CD4-positive, alpha-beta memory T cell (primary cell): ENCODE measurements at regions not wholly inside any gene's neighbourhood (a gene's known extent, or its start where the extent isn't known, plus 50 kb on each side); places are given as distances from the start of the nearest gene placed in this dataset.

Experiments
- CTCF ChIA-PET: fragments of 350-600 bp; sonication (Branson Sonifier 250); formaldehyde crosslinking; loops from one replicate; lab custom pipeline; 2021; ENCODE audit warnings: inconsistent platforms; ENCODE audit not compliant: partially characterized antibody; lab: Charles Lee
- POLR2A ChIA-PET: fragments of 350-600 bp; sonication (Branson Sonifier 250); formaldehyde crosslinking; loops from one replicate; lab custom pipeline; 2021; ENCODE audit not compliant: partially characterized antibody; lab: Charles Lee
- DNase-seq, 5 donors: peaks; one replicate each; pipeline versions ENCODE4 v3.0.0 to v3.0.0-alpha.2; 2020 to 2022; ENCODE audit warnings: mixed read lengths in 1 of 5
- H3K27ac ChIP-seq: one replicate; pipeline ENCODE4 v1.7.0; 2013; ENCODE audit warnings: low read depth, low read length
- H3K27me3 ChIP-seq: 2 replicates; pipeline ENCODE4 v1.7.0; 2013; ENCODE audit warnings: mild to moderate bottlenecking, low read length, moderate library complexity; ENCODE audit not compliant: insufficient read depth
- H3K36me3 ChIP-seq: 2 replicates; pipeline ENCODE4 v1.7.0; 2013; ENCODE audit warnings: mild to moderate bottlenecking, low read length, moderate library complexity; ENCODE audit not compliant: insufficient read depth
- H3K4me1 ChIP-seq: 2 replicates; pipeline ENCODE4 v1.7.0; 2013; ENCODE audit warnings: mild to moderate bottlenecking, low read length, moderate library complexity; ENCODE audit not compliant: insufficient read depth
- H3K4me3 ChIP-seq, 2 donors: one replicate each; pipeline ENCODE4 v1.7.0; 2013; ENCODE audit warnings: low read length in 2 of 2, mild to moderate bottlenecking in 1 of 2
- H3K9me3 ChIP-seq, 2 donors: one replicate each; pipeline ENCODE4 v1.7.0; 2013; ENCODE audit warnings: low read length in 2 of 2, control low read depth in 1 of 2; ENCODE audit not compliant: control insufficient read depth in 1 of 2
- H3K27ac Mint-ChIP-seq, 7 donors: one replicate each; pipeline ENCODE4 v1.8.0; 2020 to 2021; ENCODE audit warnings: mixed read lengths in 7 of 7, mild to moderate bottlenecking in 6 of 7, inconsistent platforms in 3 of 7, moderate library complexity in 3 of 7
- H3K27me3 Mint-ChIP-seq, 2 donors: one replicate each; pipeline ENCODE4 v1.8.0; 2020 to 2021; ENCODE audit warnings: mixed read lengths in 2 of 2
- H3K36me3 Mint-ChIP-seq, 2 donors: one replicate each; pipeline ENCODE4 v1.8.0; 2020 to 2021; ENCODE audit warnings: mixed read lengths in 2 of 2, inconsistent platforms in 1 of 2, mild to moderate bottlenecking in 1 of 2
- H3K4me1 Mint-ChIP-seq, 4 donors: one replicate each; pipeline ENCODE4 v1.8.0; 2020 to 2021; ENCODE audit warnings: mixed read lengths in 4 of 4, mild to moderate bottlenecking in 1 of 4
- H3K4me3 Mint-ChIP-seq, 8 donors: one replicate each; pipeline ENCODE4 v1.8.0; 2020 to 2021; ENCODE audit warnings: mixed read lengths in 8 of 8, mild to moderate bottlenecking in 7 of 8, moderate library complexity in 6 of 8, inconsistent platforms in 3 of 8
- H3K9me3 Mint-ChIP-seq, 8 donors: one replicate each; pipeline ENCODE4 v1.8.0; 2020 to 2021; ENCODE audit warnings: mixed read lengths in 8 of 8, mild to moderate bottlenecking in 5 of 8, inconsistent platforms in 3 of 8, moderate library complexity in 1 of 8
- intact Hi-C: fragments of 100-400 bp; cut with micrococcal nuclease; formaldehyde crosslinking; loops from one replicate; pipeline ENCODE4 v1.15.1; 2023

DNA sequence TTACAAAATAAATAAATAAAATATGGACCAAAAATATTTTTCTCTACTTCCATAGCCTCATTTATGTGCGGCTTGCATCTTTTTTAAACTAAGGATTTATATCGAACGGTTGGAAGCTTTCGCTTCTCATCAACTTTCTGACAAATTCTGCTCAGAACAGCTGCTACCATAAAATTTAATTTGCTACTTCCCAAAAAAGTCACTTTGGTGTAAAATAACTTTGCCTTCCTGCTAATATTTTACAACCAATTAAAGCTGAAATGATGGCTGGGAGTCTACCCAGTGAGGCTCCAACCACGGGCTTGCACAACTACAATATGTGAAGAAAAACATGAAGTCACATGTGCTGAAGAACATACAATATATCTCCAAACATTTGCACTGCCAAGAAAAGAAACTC lies 253.1 kb upstream of the NEBL start:
- no peak for DNase-seq
- peaks cover 0 to 2% (median 0%) of the 10 kb centered on the region in 8 donors for H3K9me3 Mint-ChIP-seq
- H3K4me3 ChIP-seq = no peak overlapping the region
- no peaks in the 10 kb centered on the region for H3K27me3 Mint-ChIP-seq
- intact Hi-C loops = no loop called here
- H3K4me1 ChIP-seq = no peaks in the 10 kb centered on the region
- CTCF ChIA-PET = interaction anchor here (1.2 kb wide), 1 partner anchor 9 kb away, joined by 3 read pairs; no protein-coding TSS in a partner anchor
- no peak overlapping the region for H3K4me3 Mint-ChIP-seq
- H3K27ac ChIP-seq = no peak overlapping the region
- no peaks in the 10 kb centered on the region for H3K9me3 ChIP-seq
- POLR2A ChIA-PET = no interaction called here
- no peaks in the 10 kb centered on the region for H3K27me3 ChIP-seq
- no peaks in the 10 kb centered on the region for H3K36me3 Mint-ChIP-seq
- no peaks in the 10 kb centered on the region for H3K36me3 ChIP-seq
- no peak overlapping the region for H3K27ac Mint-ChIP-seq
- H3K4me1 Mint-ChIP-seq = peaks cover 0 to 5% (median 3%) of the 10 kb centered on the region in 4 donors

DNA sequence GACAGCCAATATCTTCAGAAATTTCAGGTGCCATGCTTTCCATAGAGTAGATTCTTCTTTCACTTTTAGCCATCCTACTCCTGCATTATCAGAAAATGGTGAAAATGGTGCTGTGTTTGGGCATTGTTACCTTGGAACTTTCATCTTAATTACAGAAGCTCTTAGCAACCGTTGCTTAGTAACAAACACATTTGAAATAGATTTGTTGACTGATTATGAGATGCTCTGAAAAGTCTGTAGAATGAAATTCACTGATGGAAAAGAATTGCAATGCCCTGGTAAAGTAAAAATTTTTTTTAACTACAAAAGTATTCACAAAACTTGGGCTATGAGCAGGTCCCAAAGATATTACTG lies 249.3 kb upstream of the NEBL start:
- CTCF ChIA-PET = no interaction called here
- Histone ChIP-seq H3K27me3 (no peaks in the 10 kb centered on the region), H3K4me3 (no peak overlapping the region), H3K9me3 (no peaks in the 10 kb centered on the region), H3K4me1 (no peaks in the 10 kb centered on the region), H3K36me3 (no peaks in the 10 kb centered on the region), H3K27ac (no peak overlapping the region)
- Mint-ChIP-seq H3K9me3 (peaks cover 0 to 2% (median 0%) of the 10 kb centered on the region in 8 donors), H3K36me3 (no peaks in the 10 kb centered on the region), H3K4me1 (peaks cover 0 to 5% (median 3%) of the 10 kb centered on the region in 4 donors), H3K27me3 (no peaks in the 10 kb centered on the region), H3K27ac (no peak overlapping the region), H3K4me3 (no peak overlapping the region)
- intact Hi-C loops = no loop called here
- DNase-seq = no peak
- POLR2A ChIA-PET = no interaction called here

DNA sequence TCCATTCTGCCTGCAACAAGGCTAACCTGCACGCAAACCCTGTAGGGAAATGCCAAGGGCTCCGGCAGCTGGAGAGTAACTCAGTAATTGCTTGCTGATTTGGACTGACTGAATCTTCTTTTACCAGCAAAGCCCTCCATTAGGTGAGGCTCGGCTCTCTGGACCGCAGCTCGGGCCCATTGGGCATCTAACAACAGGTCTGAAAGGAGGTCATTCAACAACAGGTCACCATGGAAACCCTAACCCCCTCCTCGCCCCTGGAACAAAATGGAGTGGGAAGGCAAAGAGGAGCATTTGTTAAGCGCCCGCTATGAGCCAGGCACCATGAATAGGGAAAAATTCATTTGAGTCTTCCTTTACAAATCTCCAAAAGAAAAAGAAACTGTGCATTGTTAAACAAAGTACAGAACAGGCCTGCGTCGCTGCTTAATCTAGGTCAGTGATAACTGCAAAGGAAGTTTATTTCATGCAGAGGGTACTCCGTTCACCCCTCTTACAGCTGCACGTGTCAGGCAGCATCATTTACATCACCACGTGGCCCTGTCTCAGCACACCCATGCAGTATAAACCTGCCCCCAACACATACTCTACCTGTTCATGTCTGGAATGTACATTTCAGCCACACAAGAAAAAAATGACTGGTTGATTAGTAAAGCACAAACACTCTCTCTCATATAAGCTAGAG lies 248.8 kb upstream of the NEBL start:
- H3K4me1 ChIP-seq = no peaks in the 10 kb centered on the region
- no peaks in the 10 kb centered on the region for H3K27me3 Mint-ChIP-seq
- no peak overlapping the region for H3K27ac ChIP-seq
- H3K36me3 Mint-ChIP-seq = no peaks in the 10 kb centered on the region
- H3K4me1 Mint-ChIP-seq = peaks cover 0 to 5% (median 3%) of the 10 kb centered on the region in 4 donors
- H3K36me3 ChIP-seq = no peaks in the 10 kb centered on the region
- H3K4me3 ChIP-seq = no peak overlapping the region
- ChIA-PET CTCF (no interaction called here), POLR2A (no interaction called here)
- H3K9me3 ChIP-seq = no peaks in the 10 kb centered on the region
- peaks cover 0 to 2% (median 0%) of the 10 kb centered on the region in 8 donors for H3K9me3 Mint-ChIP-seq
- intact Hi-C loops = no loop called here
- no peaks in the 10 kb centered on the region for H3K27me3 ChIP-seq
- H3K27ac Mint-ChIP-seq = no peak overlapping the region
- DNase-seq = no peak
- H3K4me3 Mint-ChIP-seq = no peak overlapping the region

DNA sequence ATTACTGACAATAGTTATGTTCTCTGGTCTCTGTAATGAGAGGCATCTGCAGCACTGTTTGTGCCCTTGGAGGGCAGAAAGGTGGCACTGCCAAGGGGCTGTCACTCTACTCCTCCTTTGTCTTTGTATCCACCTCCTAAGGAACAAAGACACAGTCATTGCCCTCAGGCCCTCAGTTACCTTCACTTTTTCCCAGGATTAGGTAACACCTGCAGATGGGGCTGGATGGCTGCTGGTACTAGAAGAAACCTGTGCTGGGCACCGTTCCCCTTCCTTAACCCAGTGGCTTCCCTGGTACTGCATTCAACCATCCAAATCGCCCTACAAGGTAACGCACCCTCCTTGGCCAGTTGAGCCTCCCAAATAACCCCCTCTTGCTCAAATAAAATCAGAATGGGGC lies 246.9 kb upstream of the NEBL start:
- no peak overlapping the region for H3K4me3 ChIP-seq
- no peaks in the 10 kb centered on the region for H3K4me1 ChIP-seq
- H3K36me3 Mint-ChIP-seq = no peaks in the 10 kb centered on the region
- no peak overlapping the region for H3K4me3 Mint-ChIP-seq
- H3K27me3 Mint-ChIP-seq = peaks cover 1% of the 10 kb centered on the region in 2 donors
- intact Hi-C loops = no loop called here
- H3K27me3 ChIP-seq = no peaks in the 10 kb centered on the region
- H3K27ac Mint-ChIP-seq = no peak overlapping the region
- POLR2A ChIA-PET = no interaction called here
- DNase-seq = no peak
- H3K9me3 ChIP-seq = no peaks in the 10 kb centered on the region
- no peaks in the 10 kb centered on the region for H3K36me3 ChIP-seq
- H3K9me3 Mint-ChIP-seq = peaks cover 0 to 2% (median 0%) of the 10 kb centered on the region in 8 donors
- peaks cover 0 to 5% (median 3%) of the 10 kb centered on the region in 4 donors for H3K4me1 Mint-ChIP-seq
- H3K27ac ChIP-seq = no peak overlapping the region
- CTCF ChIA-PET = no interaction called here

DNA sequence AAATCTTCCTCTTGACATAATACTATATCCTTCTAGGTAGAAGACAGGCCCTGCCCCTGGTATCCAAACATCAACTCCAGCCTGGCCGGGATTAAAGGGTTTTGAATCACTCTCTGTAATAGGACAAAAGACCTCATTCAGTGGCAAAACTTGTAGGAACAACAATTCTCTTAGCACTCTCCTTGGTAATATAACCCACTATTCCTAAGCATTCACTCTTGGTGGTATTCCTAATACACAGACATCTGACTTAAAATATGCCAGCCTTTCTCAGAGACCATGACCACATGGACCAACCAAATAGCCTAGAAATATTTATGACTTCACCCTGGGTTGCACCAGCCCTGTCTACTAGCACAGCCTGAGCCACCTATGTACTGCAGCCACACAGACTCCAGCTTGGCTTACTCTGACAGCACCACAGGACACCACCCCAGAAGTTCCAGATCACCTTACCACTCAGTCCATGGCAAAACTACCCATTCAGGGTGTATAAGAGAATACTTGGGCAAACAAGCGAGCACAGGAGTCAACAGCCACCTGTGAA lies 244.9 kb upstream of the NEBL start:
- H3K27me3 ChIP-seq = no peaks in the 10 kb centered on the region
- POLR2A ChIA-PET = no interaction called here
- Mint-ChIP-seq H3K27me3 (peaks cover 2 to 3% of the 10 kb centered on the region in 2 donors), H3K9me3 (peaks cover 0 to 2% (median 0%) of the 10 kb centered on the region in 8 donors), H3K4me3 (no peak overlapping the region), H3K4me1 (peaks cover 0 to 5% (median 1%) of the 10 kb centered on the region in 4 donors), H3K27ac (peak overlapping the region in 1 of 7 donors; percentile 26), H3K36me3 (no peaks in the 10 kb centered on the region)
- H3K9me3 ChIP-seq = no peaks in the 10 kb centered on the region
- DNase-seq = no peak
- H3K36me3 ChIP-seq = no peaks in the 10 kb centered on the region
- no peak overlapping the region for H3K4me3 ChIP-seq
- intact Hi-C loops = no loop called here
- H3K4me1 ChIP-seq = no peaks in the 10 kb centered on the region
- H3K27ac ChIP-seq = no peak overlapping the region
- CTCF ChIA-PET = no interaction called here

DNA sequence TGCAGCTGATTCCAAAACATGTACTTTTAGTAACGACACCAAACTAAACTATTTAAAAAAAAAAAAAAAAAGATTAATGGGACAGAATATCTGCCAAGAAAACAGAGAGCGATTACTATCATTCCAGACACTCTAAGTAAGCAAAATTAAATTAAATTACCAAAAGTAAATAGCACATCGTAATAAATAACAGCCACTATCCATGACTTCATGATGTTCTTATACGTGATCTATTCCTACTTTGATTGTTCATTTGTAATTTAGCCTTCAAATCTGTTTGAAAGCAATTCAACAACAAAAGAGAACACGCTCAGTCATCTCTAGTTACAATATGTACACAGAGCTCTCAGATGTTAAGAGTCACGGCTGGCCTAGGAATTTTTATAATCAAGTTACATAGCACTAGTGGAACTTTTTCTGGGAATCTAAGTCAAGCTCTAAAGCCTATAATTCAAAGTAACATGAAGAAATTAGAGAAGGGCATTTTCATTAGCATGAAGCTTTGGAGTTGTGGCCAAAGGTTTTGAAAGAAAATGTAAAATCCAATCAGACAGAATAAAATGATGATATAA lies 241.7 kb upstream of the NEBL start:
- Mint-ChIP-seq H3K36me3 (no peaks in the 10 kb centered on the region), H3K27me3 (peaks cover 7% of the 10 kb centered on the region in 2 donors), H3K27ac (no peak overlapping the region), H3K4me1 (no peaks in the 10 kb centered on the region), H3K9me3 (peaks cover 0 to 2% (median 0%) of the 10 kb centered on the region in 8 donors), H3K4me3 (no peak overlapping the region)
- intact Hi-C loops = no loop called here
- DNase-seq = no peak
- no peaks in the 10 kb centered on the region for H3K36me3 ChIP-seq
- ChIA-PET POLR2A (no interaction called here), CTCF (no interaction called here)
- H3K4me1 ChIP-seq = no peaks in the 10 kb centered on the region
- H3K27ac ChIP-seq = no peak overlapping the region
- H3K4me3 ChIP-seq = no peak overlapping the region
- no peaks in the 10 kb centered on the region for H3K9me3 ChIP-seq
- H3K27me3 ChIP-seq = no peaks in the 10 kb centered on the region

DNA sequence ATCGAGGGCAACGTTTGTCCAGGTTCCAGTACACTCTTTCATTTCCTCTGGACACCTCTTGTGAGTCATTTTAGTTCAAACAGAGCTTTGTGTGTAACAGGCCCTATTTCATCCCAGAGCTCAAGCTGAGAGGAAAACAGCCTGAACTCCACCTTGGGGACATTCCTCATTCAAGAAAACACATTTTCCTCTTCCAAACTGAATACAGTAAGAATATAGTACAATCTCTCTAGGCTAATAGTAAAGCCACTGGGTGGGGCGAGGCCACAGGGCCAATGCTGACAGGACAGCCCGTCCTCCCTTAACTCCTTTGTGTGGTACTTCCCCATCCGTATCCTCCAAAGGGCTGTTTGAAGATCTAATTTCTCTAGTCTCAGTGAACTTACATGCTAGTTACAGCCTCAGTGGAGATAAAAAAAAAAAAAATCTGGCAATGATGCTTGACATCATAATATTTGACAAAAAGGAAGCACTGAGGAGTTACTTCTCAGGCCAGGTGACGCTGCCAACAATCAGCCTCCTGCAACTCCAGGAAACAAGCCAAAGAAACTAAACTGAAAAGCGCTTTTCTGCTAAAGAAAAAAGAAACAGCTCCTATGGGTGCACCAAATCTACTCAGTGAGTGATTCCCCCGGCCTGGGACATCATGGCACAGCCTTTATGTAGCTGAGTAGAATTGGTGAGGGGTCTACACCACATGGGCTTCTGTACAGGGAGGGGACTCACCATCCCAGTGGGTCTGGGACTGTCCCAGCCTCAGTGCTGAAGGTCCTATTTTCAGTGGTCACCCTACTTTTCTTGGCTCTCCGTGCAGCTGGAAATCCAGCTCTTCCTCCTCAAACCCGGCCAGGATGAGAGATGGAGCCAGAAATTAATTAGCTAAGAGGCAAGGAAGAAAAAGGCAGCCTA lies 238.2 kb upstream of the NEBL start:
- H3K9me3 Mint-ChIP-seq = peaks cover 0 to 2% (median 0%) of the 10 kb centered on the region in 8 donors
- H3K4me3 ChIP-seq = no peak overlapping the region
- no peak overlapping the region for H3K27ac Mint-ChIP-seq
- POLR2A ChIA-PET = no interaction called here
- no peaks in the 10 kb centered on the region for H3K36me3 Mint-ChIP-seq
- CTCF ChIA-PET = no interaction called here
- no peak for DNase-seq
- H3K27ac ChIP-seq = no peak overlapping the region
- no peaks in the 10 kb centered on the region for H3K9me3 ChIP-seq
- H3K27me3 ChIP-seq = no peaks in the 10 kb centered on the region
- intact Hi-C loops = no loop called here
- H3K4me3 Mint-ChIP-seq = no peak overlapping the region
- no peaks in the 10 kb centered on the region for H3K36me3 ChIP-seq
- H3K27me3 Mint-ChIP-seq = peaks cover 7% of the 10 kb centered on the region in 2 donors
- H3K4me1 ChIP-seq = no peaks in the 10 kb centered on the region
- no peaks in the 10 kb centered on the region for H3K4me1 Mint-ChIP-seq
